ENCODE measurements at regions not wholly inside any gene's neighbourhood (a gene's known extent, or its start where the extent isn't known, plus 50 kb on each side); places are given as distances from the start of the nearest gene placed in this dataset.

DNA sequence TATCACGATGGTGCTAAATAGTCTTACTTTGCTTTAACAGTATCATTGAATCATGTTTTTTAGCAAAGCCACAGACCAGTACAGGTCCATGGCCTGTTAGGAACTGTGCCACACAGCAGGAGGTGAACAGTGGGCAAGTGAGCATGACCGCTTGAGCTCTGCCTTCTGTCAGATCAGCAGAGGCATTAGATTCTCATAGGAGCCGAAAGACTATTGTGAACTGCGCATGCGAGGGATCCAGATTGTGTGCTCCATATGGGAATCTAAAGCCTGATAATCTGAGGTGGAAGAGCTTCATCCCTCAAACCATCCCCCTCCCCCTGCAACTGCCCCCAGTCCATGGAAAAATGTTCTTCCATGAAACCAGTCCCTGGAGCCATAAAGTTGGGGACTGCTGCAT, 102.3 kb upstream of the OSR1 start:
- TF ChIP-seq EZH2 (optimal IDR thresholded peaks at IDR 0.05; ENCODE audit: low read depth, low read length), result no peak
- TF ChIP-seq, protein P1, sequence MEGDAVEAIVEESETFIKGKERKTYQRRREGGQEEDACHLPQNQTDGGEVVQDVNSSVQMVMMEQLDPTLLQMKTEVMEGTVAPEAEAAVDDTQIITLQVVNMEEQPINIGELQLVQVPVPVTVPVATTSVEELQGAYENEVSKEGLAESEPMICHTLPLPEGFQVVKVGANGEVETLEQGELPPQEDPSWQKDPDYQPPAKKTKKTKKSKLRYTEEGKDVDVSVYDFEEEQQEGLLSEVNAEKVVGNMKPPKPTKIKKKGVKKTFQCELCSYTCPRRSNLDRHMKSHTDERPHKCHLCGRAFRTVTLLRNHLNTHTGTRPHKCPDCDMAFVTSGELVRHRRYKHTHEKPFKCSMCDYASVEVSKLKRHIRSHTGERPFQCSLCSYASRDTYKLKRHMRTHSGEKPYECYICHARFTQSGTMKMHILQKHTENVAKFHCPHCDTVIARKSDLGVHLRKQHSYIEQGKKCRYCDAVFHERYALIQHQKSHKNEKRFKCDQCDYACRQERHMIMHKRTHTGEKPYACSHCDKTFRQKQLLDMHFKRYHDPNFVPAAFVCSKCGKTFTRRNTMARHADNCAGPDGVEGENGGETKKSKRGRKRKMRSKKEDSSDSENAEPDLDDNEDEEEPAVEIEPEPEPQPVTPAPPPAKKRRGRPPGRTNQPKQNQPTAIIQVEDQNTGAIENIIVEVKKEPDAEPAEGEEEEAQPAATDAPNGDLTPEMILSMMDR (IDR thresholded peaks at IDR 0.05; ENCODE audit: low read length), result no peak

All from MM.1S (cell line).